ENCODE measurements at regions not wholly inside any gene's neighbourhood (a gene's known extent, or its start where the extent isn't known, plus 50 kb on each side); places are given as distances from the start of the nearest gene placed in this dataset.

DNA sequence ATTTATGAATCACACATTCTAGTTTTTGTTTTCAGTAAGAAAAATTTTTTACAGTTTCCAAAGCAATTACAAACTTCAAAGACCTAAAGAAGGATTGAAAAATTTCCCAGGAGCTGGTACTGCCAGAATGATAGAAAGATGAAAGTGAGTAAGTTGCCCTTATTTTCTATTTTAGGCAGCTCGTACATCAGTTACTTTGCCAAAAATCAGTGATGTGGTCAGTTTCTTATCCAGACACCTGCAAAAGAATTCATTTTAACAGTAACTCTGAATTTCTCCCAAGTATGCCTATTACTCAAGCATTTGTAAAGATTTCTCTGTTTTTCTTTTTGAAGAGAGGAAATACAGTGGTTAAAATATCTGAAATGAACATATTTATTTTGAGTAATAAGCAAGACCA, 976.3 kb upstream of the RAG2 start:
- no peak overlapping the region for H3K4me2 ChIP-seq (ENCODE audit: low read length)
- H4K20me1 ChIP-seq (ENCODE audit: insufficient read depth): no peaks in the 10 kb centered on the region; the same call in 1 of the 2 replicates
- no peaks in the 10 kb centered on the region for H3K79me2 ChIP-seq (ENCODE audit: insufficient read depth, low read length)
- no peaks in the 10 kb centered on the region for H3K9me2 ChIP-seq (ENCODE audit: insufficient read depth)
- no peaks in the 10 kb centered on the region for H3K36me3 ChIP-seq (ENCODE audit: control insufficient read depth in 1 of 2, insufficient read depth in 2 of 2, low read length in 2 of 2)
- no peak overlapping the region for H3K27ac ChIP-seq (ENCODE audit: low read depth, low read length)
- CTCF ChIA-PET: no interaction called here
- H3K9me3 ChIP-seq (ENCODE audit: control insufficient read depth in 1 of 2, insufficient read depth in 1 of 2, low read depth in 1 of 2, low read length in 2 of 2): peaks cover 4 to 15% of the 10 kb centered on the region in 2 experiments; a peak in 2 of 4 replicates
- ATAC-seq (no peak), DNase-seq (ENCODE audit: low read depth, low spot score) (no peak)
- intact Hi-C loops (cut with micrococcal nuclease): no loop called here
- RAD21 ChIA-PET (ENCODE audit: low non-redundant PET in 1 of 2, low total read pairs in 2 of 2, uncharacterized antibody in 2 of 2, unreplicated experiment in 2 of 2): no interaction called here
- no peak overlapping the region for H3K4me3 ChIP-seq (replicated peaks in 1 of 2; ENCODE audit: low read depth in 1 of 2, low read length in 2 of 2)
- no peak overlapping the region for H2AFZ ChIP-seq (ENCODE audit: low read depth, low read length, poor library complexity, severe bottlenecking)
- no TSS peak for BruUV-seq (replicated peaks)
- no peaks in the 10 kb centered on the region for H3K4me1 ChIP-seq (ENCODE audit: control insufficient read depth in 1 of 2, insufficient read depth in 2 of 2, low read length in 2 of 2)
- no peaks in the 10 kb centered on the region for H3K27me3 ChIP-seq (ENCODE audit: insufficient read depth, low read length)
- POLR2A ChIA-PET: no interaction called here
- no peak overlapping the region for H3K9ac ChIP-seq (ENCODE audit: low read length)
- TF ChIP-seq EZH2 (IDR thresholded peaks at IDR 0.05) (no peak), POLR2AphosphoS5 (IDR thresholded peaks at IDR 0.05; ENCODE audit: low read depth, low read length) (no peak), RAD21 (IDR thresholded peaks at IDR 0.05; ENCODE audit: low read depth) (no peak), ZNF274 (IDR thresholded peaks at IDR 0.05; ENCODE audit: low read depth, low read length) (no peak), SRF (IDR thresholded peaks at IDR 0.05; ENCODE audit: low read depth) (no peak), FOSL1 (IDR thresholded peaks at IDR 0.05; ENCODE audit: low read depth) (no peak), ELF1 (IDR thresholded peaks at IDR 0.05; ENCODE audit: borderline replicate concordance, low read depth) (no peak), CEBPB (IDR thresholded peaks at IDR 0.05; ENCODE audit: low read depth) (no peak), SP1 (IDR thresholded peaks at IDR 0.05; ENCODE audit: low read depth) (no peak), JUND (IDR thresholded peaks at IDR 0.05) (no peak), TCF7L2 (IDR thresholded peaks at IDR 0.05; ENCODE audit: borderline replicate concordance, extremely low read depth, insufficient read depth, insufficient read length) (no peak), EZH2phosphoT487 (IDR thresholded peaks at IDR 0.05; ENCODE audit: borderline replicate concordance) (no peak), POLR2A (IDR thresholded peaks at IDR 0.05; ENCODE audit: borderline replicate concordance, extremely low read depth, insufficient read depth, insufficient read length) (no peak), YY1 (IDR thresholded peaks at IDR 0.05; ENCODE audit: extremely low read depth, insufficient replicate concordance, low read depth, low read length) (no peak), SIN3A (IDR thresholded peaks at IDR 0.05; ENCODE audit: low read depth) (no peak), ZFX (IDR thresholded peaks at IDR 0.05) (no peak), CBX3 (IDR thresholded peaks at IDR 0.05; ENCODE audit: low read depth) (no peak), CTCF (IDR thresholded peaks at IDR 0.05 in 2 of 3, conservative IDR thresholded peaks at IDR 0.05 in 1 of 3; ENCODE audit: borderline replicate concordance in 1 of 3, insufficient read depth in 1 of 3, low read depth in 2 of 3, low read length in 2 of 3) (no peak), EGR1 (IDR thresholded peaks at IDR 0.05; ENCODE audit: low read depth) (no peak)
- TF ChIP-seq, protein P1, sequence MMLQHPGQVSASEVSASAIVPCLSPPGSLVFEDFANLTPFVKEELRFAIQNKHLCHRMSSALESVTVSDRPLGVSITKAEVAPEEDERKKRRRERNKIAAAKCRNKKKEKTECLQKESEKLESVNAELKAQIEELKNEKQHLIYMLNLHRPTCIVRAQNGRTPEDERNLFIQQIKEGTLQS (IDR thresholded peaks at IDR 0.05): no peak
